Amygdala (tissue), 56 donors: ENCODE measurements at regions not wholly inside any gene's neighbourhood (a gene's known extent, or its start where the extent isn't known, plus 50 kb on each side); places are given as distances from the start of the nearest gene placed in this dataset.
"Not testable (repeated sequence)": the region's sequence is repeated elsewhere in the genome, so short reads cannot be mapped to it uniquely, and the experiment has no call there.

Experiments used
- DNase-seq, 56 donors: peaks; one replicate each; lab custom pipeline; 2025; lab: John Stamatoyannopoulos, UW

DNA sequence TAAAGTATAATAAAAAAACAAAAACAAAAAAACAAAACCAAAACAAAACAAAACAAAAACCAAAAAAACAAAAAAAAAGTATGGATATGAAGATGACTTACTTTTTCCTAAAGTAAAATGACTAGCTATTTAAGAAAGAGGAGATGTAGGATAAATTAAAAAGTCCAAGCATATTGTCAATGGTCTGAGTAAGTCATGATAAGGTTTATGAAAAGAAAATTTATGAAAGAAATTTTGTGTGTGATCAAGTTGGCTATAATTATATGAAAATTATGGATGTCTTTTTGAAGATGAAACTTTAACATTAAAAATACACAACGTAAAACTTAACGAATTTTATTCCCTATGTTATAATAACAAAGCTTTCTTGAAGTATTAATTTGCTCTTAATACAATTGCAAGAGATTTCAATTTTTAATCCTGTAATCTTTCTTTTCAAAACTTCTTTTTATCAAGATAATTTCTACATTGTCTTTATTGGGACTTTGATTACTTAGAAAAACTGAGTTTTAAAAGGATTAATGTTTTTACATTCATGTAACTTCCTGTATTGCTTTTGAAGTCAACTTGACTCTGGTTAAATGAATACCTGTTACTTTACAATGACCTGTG is 200.9 kb upstream of the IVNS1ABP start:
- no peak for DNase-seq

DNA sequence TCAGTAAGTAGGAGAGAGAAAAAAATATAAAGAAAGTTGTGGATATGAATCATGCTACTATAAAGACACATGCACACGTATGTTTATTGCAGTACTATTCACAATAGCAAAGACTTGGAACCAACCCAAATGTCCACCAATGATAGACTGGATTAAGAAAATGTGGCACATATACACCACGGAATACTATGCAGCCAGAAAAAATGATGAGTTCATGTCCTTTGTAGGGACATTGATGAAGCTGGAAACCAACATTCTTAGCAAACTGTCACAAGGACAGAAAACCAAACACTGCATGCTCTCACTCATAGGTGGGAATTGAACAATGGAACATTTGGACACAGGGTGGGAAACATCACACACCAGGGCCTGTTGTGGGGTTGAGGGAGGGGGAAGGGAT is 200.3 kb upstream of the IVNS1ABP start:
- not testable (repeated sequence) for DNase-seq

DNA sequence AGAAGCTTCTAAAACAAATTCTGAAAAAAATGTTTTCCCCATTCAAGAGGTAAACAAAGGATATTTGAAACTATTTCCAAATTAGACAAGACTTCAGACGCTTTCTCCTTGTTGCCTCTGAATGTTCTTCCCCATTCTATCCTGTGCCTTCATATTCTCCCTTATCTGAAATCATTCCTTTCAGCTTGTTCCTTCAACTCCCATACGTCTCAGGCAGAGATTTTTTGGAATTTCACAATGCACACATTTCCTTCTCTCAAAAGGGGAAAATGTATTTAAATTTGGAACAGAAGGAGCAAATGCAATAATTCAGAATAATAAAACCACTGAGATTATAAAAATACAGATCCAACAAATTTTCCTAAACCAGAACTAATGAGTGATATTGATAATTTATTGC is 198.7 kb upstream of the IVNS1ABP start:
- DNase-seq, result no peak

DNA sequence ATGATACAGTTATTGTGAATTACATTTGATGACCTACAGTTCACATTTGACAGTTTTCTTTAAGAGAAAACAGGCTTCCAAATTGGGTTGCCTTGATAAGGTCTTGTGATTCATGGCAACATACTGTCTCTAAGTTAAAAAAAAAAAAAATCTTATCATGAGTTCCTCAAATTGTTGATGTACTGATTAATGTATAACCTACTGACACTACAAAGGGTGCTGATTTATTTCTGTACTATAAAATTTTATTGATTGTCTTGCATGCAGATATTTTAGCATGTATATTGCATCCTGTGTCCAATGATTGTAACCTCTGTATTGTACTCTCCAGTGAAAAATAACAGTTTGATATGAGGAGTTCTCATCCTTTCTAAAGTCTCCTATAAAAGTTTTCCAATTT is 197.3 kb upstream of the IVNS1ABP start:
- no peak for DNase-seq

DNA sequence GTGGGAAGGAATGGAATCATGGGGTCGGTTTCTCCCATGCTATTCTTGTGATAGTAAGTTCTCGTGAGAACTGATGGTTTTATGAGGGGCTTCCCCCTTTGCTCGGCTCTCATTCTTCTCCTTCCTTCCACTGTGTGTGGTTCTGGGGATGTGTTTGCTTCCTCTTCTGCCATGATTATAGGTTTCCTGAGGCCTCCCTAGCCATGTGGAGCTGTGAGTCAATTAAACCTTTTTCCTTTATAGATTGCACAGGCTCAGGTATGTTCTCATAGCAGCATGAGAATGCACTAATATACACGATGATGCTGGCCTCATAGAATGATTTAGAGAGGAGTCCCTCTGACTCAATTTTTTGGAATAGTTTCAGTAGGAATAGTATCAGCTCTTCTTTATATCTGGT is 195.4 kb upstream of the IVNS1ABP start:
- DNase-seq, result no peak

DNA sequence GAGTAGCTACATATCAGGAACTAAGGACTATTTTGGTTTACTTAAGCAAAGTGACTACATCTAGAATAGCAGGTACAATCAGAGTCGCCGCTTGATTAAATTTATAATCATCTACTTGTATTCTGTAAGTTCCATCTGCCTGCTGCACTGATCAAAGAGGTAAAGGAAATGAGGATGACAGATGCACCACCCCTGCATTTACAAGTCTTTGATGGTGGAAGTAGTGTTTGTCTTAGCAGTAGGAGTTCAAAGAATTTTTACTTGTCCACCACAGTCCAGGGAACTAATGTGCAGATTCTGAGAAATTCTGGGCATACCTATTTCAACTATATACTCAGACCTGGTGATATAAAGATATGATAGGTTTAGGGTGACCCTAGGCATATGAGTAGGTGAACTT is 184.1 kb upstream of the IVNS1ABP start:
- no peak for DNase-seq

DNA sequence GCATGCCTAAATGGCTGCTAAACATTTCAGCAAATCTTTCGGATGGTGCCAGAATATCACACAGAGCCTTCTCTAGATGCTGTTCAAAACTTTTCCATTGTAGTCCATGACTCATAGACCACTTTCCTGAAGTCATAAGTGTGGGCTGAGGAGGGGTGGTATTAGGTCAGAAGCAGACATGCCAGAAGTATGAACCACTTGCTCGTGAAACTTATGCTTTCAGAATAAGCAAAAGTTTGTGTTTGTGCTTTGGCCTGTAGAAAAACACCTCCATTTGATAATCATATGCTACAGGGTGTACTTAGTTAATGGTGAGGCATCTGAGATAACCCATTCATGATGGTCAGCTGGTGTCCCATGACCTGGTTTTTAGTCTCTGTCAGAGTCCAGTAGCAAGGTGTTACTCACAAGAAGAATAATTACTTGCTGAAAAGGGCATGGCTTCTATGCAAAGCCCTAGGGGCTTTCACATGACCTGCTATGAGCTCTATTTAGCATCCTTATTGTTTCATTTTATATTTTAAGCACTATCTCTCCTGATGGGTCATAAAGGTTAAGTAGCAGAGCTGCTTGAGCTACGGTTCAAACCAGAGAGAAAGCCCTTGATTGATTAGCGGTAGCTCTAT is 183.1 kb upstream of the IVNS1ABP start:
- DNase-seq, result no peak

DNA sequence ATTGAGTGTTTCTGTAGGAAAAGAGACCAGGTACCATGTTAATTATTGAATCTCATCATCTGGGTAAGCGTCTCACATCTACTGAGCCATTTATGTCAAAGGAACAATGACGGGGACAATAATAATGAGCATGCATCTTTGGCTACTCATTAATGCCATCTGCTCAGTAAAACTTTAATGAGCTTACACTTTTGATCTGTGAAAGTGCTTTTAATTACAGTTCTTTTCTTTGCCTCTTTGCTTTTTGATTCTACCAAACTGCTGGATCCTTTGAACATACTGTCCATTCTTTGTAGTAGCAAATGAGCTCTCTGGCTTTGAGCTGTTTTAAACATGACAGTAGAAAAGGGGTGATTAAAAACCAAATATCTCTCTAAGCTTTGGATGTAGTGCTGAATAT is 181.2 kb upstream of the IVNS1ABP start:
- DNase-seq, result no peak

DNA sequence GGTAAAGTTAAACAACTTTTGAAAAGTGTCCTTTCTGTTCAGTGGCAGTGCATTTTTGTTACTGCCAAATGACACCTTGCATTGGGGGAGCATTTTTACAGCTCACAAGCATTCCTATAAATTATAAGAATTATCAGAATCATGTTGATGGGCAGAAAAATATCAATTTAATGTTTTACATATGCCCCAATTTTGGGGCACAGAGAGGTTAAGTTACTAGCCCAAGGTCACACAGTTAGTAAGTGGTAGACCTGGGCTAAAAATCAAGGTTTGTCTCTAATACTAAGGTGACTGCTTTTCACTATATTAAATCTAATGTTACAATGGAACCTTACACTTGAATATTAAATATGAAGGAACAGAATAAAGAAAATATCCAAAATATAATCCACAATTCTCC is 180.1 kb upstream of the IVNS1ABP start:
- no peak for DNase-seq

DNA sequence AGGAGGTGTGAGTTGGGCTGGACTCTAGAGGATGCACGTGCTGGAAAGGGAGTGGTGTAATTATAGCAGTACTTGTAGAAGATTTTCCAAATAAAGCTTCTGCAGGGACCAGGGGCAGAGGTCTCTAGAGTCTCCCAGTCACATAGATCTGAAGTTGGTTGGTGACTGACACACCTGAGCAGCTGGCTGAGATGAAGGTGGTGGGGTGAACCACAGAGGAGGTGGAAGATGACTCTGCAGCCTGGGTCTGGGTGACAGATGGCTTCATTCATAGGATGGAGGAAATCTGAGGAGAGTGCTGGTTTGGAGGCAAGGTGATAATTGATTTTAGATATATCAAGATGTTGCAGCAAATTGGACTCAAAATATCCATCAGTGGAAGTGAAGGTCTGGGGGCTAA is 178.9 kb upstream of the IVNS1ABP start:
- no peak for DNase-seq

DNA sequence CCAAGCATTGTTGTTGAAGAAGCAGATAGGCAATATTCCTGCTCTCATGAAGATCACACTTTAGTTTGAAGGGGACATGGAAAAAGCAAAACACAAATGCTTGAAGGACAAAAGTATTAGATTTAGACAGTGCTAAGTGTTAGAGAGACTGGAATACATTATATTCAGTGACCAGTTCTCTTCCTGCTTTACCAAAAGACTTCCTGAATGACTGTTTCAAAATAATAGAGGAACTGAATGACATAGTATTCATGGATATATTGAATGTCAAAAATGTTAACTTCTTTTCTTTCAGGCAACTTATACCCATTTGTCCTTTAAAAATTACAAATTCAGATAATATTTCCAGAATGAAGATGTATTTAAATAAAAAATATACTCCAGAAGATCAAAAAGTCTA is 178.0 kb upstream of the IVNS1ABP start:
- DNase-seq, result no peak

DNA sequence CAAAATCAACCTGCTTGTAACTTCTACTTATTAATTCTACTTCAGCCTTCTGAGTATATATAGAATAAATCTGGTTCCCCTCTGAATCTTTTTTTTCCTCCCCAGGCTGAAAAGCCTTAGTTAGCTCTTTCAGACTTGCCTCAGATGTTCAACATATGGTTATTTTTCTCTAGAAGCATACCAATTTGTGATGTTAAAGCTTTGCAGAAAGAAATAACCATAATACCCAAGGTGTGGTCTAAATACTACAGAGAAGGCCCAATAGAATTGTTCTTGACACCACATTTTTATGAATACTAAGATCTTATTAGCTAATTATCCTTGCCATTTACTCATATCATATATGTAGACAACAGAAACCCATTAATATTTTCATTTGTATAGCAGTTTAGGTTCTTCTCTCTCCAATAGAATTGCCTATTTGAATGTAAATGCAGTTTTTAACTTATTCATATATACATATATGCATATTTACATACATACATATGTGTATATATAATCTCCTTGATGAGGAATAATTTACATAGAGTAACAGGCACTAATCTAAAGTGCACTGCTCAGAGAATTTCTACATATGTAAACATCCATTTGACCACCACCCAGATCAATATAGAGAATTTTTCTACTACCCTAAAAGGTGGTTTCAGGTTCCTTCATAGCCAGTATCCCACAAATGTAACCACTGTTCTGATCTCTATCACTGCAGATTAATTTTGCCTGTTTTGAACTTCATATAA is 175.2 kb upstream of the IVNS1ABP start:
- no peak for DNase-seq

DNA sequence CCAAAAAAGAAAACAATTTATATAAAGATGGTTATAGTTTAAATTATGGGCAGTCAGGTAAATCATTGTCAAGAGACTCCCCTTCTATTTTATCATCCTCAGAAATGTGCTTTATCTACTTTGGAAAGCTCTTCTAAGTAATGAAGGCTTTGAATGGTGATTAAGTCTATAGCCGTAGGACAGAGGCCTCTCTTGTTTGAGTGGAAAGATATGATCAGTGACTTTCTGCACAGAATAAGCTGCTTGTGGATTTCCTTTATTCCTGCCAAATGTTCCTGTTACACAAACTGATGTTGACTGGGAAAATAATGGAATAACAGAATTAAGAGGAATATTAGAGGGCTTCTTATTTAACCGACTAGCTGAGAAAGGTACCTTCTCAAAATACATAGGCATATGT is 174.6 kb upstream of the IVNS1ABP start:
- no peak for DNase-seq

DNA sequence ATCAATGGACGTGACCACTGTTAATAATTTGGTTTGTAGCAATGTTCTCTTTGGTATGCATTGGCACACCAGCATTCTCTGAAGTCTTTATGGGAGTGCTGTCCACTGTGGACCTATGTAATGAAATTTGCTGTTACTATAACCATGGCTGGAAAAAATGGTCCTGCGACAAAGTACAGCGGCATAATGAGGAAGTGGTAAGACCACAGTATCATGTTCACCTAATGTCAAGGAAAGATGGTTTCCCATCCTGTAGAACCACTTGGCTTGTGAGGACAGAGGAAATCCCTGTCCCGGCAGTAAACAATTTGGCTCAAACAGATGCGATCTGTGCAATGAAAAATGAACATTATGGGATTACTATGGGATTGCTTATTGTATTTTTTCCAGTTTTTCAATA is 173.9 kb upstream of the IVNS1ABP start:
- DNase-seq, result no peak

DNA sequence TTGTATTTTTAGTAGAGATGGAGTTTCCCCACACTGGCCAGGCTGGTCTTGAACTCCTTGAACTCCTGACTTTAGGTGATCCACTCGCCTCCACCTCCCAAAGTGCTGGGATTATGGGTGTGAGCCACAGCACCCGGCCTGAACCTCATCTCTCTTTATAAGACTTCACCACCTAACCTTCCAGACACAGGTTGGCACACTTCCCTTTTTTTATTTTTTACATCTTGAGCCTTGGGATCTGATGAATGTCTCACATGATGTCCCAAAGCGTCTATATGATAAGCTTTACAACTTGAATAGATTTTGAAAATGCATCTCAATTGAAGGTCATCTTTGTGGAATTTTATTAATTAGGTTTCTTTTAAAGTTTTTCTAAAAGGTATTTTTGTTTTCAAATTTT is 172.4 kb upstream of the IVNS1ABP start:
- no peak for DNase-seq

DNA sequence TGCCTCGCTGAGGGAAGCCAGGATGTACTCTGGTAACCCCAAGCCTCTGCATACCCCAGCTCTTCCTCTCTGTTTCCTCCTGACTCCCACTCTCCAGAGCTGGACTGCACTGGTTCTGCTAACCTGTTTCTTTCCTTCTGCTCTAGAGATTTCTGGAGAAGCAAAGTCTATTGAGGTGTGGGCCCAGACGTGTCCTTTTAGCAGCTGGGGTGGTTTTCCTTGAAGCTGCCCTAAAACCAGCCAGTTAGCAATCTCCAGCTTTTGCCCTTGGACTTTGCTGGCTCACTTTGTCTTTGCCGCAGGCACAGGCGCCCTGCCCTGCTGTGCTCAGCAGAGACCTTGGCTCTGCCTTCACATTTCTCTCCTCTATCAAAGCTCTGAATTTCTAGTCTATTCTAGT is 171.8 kb upstream of the IVNS1ABP start:
- DNase-seq, result no peak

DNA sequence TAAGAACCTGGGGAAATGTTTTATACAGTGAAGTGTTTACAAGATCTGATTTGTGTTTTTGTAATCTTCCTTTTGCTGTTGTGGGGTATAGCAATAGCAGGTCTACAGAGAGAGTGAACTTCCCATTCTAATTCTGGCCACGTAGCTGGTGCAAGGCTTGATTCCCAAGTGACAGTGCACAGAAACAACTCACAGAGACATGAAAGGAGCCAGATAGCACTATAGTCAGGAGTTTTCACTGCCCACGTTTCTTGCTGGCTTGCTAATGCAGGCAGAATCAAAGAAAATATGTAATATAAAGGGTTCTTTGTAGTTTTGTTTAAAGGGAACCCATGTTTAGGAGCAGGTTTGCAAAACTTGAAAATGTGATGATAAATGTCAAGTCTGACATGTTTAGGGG is 170.9 kb upstream of the IVNS1ABP start:
- no peak for DNase-seq

DNA sequence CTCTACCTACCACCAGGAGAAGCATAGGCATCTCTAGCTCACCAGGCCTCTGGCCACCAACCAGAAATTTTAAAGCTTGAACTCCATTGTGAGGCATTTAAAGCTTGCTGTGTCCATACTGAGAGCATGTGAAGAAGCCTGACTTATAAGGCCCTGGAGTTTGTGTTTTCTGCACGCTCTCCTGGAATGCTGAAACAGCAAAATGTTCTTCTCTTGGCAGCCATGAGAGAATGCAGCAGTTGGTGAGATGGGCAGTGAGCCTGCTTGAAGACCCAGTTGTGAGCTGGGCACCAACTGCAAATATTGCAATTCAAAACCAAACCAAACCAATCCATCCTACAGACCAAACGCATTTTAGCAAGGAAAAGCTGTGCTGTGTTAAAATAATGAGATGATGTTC is 170.0 kb upstream of the IVNS1ABP start:
- no peak for DNase-seq

DNA sequence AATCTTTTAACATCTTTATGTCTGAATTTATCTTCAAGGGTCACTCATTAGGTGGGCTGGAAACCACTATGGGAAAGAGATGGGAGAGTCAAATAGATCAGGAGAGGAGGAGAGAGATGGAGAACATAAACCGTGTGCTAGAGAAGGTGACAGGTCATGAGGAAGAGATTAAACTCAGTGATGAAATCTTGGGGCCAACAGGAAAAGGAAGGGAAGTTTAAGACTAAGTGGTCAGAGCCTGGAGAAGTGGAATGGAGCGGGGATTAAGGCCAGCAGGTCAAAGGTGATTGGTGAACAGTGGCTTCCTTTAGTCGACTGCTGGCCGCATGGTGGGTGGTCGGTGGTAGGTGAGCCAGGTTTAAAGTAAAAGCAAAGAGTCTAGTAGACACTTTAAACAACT is 169.3 kb upstream of the IVNS1ABP start:
- no peak for DNase-seq

DNA sequence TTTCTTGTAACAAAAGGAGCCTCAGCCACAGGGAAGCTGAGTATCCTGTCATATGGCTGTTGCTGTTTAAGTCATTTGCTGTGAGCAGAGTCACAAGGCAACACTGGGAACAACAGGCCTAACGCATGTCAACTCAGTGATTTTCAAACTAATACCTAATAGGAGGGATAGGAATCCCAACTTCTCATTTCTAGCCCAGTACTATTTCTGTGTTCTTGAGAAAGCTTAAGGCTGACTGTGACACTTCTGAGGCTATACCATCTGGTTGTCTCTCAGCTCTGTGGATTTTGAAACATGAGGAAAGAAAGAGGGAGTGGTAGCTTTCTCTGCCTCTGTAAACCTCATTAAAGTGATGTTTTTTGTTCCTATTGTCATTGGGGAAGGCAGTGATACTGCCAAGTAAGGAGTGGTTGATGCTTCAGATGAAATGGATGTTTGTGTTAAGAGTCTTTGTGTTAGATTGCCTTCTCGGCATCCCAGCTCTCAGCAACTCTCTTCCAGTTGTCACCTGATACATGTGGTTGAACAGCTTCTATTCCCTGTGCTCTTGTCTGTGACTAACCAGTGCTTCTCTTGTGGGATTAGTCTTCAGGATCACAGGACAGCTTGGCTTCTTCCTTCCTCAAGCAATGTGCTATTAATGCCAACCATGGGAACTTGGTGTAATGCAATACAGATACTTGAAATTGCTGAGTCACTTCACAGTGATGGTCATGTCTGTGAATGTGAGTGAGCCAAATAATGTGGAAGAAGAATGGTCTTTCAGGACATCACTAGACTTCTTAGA is 166.8 kb upstream of the IVNS1ABP start:
- DNase-seq, result no peak

DNA sequence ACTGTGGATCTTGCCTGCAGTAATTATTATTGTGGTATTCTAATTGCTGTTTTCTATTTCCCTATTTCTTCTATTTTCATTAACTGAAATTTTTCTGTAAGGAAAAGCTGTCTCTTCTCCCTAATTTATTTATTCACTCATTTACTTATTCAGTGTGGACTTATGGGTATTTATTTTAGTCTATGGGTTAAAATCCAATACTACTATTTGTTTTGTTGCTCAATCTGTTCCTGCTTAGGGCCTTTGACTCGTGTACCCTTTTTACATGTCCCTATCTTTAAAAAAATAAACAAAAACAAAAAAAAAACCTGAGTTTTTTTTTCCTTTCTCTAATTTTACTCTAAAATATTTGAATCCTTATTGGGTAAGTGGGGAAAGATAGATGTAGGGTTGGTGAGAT is 166.2 kb upstream of the IVNS1ABP start:
- no peak for DNase-seq
